ENCODE measurements at regions not wholly inside any gene's neighbourhood (a gene's known extent, or its start where the extent isn't known, plus 50 kb on each side); places are given as distances from the start of the nearest gene placed in this dataset.

- H3K36me3 Mint-ChIP-seq (ENCODE audit: low read depth): no peaks in the 10 kb centered on the region
- H3K27ac Mint-ChIP-seq: no peak overlapping the region
- no peaks in the 10 kb centered on the region for H3K27me3 Mint-ChIP-seq
- no peaks in the 10 kb centered on the region for H3K4me1 Mint-ChIP-seq
- no peak overlapping the region for H3K4me3 Mint-ChIP-seq
- ATAC-seq (replicated peaks): no peak
- no peaks in the 10 kb centered on the region for H3K9me3 Mint-ChIP-seq
Measured at GRCh38 chr1:193763266-193763665, 576.9 kb upstream of the B3GALT2 start.

DNA sequence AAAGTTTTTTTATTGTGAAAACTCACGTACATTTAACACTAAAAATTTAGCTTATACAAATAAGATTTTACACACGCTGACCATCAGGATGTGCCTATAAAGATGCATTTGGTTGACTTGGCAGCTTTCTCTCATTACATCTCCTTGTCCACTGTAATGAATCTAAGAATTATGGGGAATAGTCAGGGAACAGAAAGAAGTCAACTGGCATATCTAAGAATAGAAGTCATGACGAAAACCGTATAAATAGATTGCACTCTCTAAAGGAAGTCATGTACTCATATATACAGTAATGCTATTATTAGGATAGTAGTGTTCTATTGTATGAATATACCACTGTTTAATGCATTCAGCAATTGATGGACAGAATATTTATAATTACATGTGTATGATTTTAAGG, 575.8 kb upstream of the B3GALT2 start:
- H3K27ac Mint-ChIP-seq: no peak overlapping the region
- no peaks in the 10 kb centered on the region for H3K4me1 Mint-ChIP-seq
- no peak overlapping the region for H3K4me3 Mint-ChIP-seq
- ATAC-seq (replicated peaks): no peak
- no peaks in the 10 kb centered on the region for H3K9me3 Mint-ChIP-seq
- no peaks in the 10 kb centered on the region for H3K36me3 Mint-ChIP-seq (ENCODE audit: low read depth)
- no peaks in the 10 kb centered on the region for H3K27me3 Mint-ChIP-seq

DNA sequence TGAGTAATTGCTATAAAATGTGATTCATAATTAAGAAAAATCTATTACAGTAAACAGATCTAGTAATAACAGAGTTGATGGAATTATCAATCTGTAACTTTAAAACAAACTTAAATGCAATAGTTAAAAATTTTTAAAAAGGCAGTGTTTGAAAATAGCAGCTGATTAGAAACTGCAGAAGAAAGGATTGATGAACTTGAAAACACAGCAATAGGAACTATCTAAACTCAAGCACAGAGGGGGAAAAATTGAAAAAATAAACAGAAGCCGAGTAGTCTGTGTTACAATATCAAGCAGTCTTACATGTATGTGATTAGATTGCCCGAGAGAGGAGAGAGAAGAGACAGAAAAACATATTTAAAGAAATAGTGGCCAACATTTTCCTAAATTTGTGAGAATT, 569.0 kb upstream of the B3GALT2 start:
- no peak overlapping the region for H3K4me3 Mint-ChIP-seq
- H3K27ac Mint-ChIP-seq: no peak overlapping the region
- no peaks in the 10 kb centered on the region for H3K4me1 Mint-ChIP-seq
- no peaks in the 10 kb centered on the region for H3K9me3 Mint-ChIP-seq
- no peaks in the 10 kb centered on the region for H3K27me3 Mint-ChIP-seq
- ATAC-seq (replicated peaks): no peak
- H3K36me3 Mint-ChIP-seq (ENCODE audit: low read depth): no peaks in the 10 kb centered on the region

- H3K9me3 Mint-ChIP-seq: no peaks in the 10 kb centered on the region
- H3K36me3 Mint-ChIP-seq (ENCODE audit: low read depth): no peaks in the 10 kb centered on the region
- H3K4me1 Mint-ChIP-seq: no peaks in the 10 kb centered on the region
- no peak for ATAC-seq (replicated peaks)
- H3K4me3 Mint-ChIP-seq: no peak overlapping the region
- H3K27ac Mint-ChIP-seq: no peak overlapping the region
- H3K27me3 Mint-ChIP-seq: no peaks in the 10 kb centered on the region
Measured at GRCh38 chr1:193754732-193755427, 568.5 kb upstream of the B3GALT2 start.

DNA sequence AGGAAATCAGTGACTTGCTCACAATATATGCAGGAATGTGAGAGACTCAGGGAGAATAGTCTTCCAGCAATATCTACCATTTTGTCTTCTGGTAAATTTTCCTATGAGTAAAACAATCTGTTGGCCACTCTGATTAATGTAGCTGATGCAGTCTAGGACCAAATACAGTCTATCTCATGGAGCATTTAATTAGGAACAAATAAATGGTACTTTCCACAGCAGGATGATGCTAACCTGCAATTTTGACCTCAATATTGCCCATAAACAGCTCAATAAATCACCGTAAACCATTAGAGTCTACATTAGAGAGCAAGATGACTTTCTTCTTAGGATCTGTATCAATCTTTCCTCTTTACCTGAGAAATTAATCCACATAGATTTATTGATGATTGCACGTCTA, 567.7 kb upstream of the B3GALT2 start:
- Mint-ChIP-seq H3K27me3 (no peaks in the 10 kb centered on the region), H3K4me1 (no peaks in the 10 kb centered on the region), H3K4me3 (no peak overlapping the region), H3K9me3 (no peaks in the 10 kb centered on the region), H3K36me3 (ENCODE audit: low read depth) (no peaks in the 10 kb centered on the region), H3K27ac (no peak overlapping the region)
- no peak for ATAC-seq (replicated peaks)

DNA sequence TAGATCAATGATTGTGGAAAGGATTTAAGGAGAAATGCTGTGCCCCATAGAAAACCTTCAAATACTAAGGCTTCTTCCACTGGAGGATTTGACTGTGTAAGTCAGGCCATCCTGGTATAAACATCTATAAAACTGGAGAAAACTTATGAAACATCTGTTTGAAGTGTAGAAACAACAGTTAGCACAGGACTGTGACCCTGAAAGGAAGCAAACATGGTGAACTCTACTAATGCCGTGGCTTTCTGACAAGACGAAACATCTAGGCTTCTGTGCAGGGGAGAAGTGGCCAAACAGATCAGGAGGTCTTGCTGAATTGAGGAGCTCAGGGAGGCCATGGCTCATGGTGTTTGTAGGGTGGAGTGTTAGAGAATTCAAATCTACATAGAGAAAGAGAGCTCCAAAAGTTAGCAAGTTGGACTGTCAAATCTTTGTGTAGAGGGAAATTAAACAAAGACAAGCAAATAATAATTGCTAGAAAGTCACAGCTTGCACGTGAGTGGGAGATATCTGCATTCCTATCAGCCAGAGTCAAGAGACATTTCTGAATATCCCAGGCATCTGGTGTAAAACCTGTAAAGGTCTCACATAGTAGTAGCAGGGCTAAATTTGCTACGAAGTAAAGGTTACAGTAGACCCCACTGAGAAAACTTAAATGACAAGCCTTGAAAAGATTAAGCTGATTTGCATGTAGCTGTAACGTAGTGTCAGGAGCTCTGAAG, 566.8 kb upstream of the B3GALT2 start:
- ATAC-seq (replicated peaks): no peak
- peaks cover 2% of the 10 kb centered on the region for H3K9me3 Mint-ChIP-seq
- H3K36me3 Mint-ChIP-seq (ENCODE audit: low read depth): peaks cover 6% of the 10 kb centered on the region
- no peak overlapping the region for H3K27ac Mint-ChIP-seq
- H3K4me1 Mint-ChIP-seq: no peaks in the 10 kb centered on the region
- H3K4me3 Mint-ChIP-seq: no peak overlapping the region
- H3K27me3 Mint-ChIP-seq: no peaks in the 10 kb centered on the region

DNA sequence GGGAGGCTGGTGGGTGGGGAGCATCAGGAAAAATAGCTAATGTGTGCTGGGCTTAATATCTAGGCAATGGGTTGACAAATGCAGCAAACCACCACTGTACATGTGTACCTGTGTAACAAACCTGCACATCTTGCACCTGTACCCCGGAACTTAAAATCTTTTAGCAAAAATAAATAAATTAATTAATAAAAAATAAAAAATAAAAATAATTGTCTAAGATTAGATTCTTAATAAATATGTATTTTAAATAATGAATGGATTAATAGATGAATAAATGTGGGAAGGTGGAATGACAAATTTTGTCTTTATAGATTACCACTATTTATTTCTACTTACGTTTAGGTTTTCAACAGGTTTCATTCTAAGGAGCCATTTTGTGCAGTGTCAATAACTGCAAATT, 563.5 kb upstream of the B3GALT2 start:
- peaks cover 6% of the 10 kb centered on the region for H3K36me3 Mint-ChIP-seq (ENCODE audit: low read depth)
- no peaks in the 10 kb centered on the region for H3K4me1 Mint-ChIP-seq
- no peak for ATAC-seq (replicated peaks)
- no peaks in the 10 kb centered on the region for H3K27me3 Mint-ChIP-seq
- no peak overlapping the region for H3K27ac Mint-ChIP-seq
- peaks cover 3% of the 10 kb centered on the region for H3K9me3 Mint-ChIP-seq
- H3K4me3 Mint-ChIP-seq: no peak overlapping the region

DNA sequence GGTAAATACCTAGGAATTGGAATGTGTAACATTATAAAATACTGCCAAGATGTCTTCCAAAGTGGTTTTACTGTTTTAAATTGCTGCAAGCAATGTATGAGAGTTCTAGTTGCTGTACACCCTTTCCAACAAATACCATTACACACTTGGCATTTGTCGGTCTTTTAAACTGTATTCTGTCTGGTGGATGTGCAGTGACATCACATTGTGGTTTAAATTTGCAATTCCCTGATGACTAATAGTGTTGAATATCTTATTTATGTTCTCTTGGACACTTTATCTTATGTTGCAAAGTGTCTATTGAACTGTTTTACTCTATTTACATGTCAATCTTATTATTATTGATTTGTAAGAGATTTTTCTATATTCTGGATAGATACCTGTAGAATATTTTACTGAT, 561.2 kb upstream of the B3GALT2 start:
- Mint-ChIP-seq H3K27me3 (no peaks in the 10 kb centered on the region), H3K27ac (no peak overlapping the region), H3K36me3 (ENCODE audit: low read depth) (peaks cover 6% of the 10 kb centered on the region), H3K4me3 (no peak overlapping the region), H3K9me3 (peaks cover 3% of the 10 kb centered on the region), H3K4me1 (no peaks in the 10 kb centered on the region)
- ATAC-seq (replicated peaks): no peak

GRCh38 chr1:193741228-193741627, 554.8 kb upstream of the B3GALT2 start:
- no peak for ATAC-seq (replicated peaks)
- Mint-ChIP-seq H3K36me3 (ENCODE audit: low read depth) (no peaks in the 10 kb centered on the region), H3K27me3 (no peaks in the 10 kb centered on the region), H3K9me3 (no peaks in the 10 kb centered on the region), H3K27ac (no peak overlapping the region), H3K4me3 (no peak overlapping the region), H3K4me1 (no peaks in the 10 kb centered on the region)

DNA sequence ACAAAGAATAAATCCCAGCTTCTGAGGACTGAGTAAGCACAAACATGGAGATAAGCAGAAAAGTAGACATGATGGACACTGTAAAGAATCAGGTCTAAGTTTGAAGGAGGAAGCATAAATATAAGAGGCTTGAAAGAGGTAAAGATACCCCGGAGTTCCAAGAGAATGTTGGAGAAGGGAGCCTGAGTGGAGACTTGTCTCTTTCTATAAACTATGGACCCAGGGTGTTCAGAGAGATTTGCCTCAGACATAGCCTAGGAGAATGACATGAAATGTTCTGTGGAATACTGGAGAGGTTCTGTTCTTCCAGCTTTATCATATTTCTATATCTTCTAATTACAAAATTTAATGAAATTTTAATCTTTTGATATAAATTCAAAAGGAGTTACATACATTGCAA, 554.3 kb upstream of the B3GALT2 start:
- no peaks in the 10 kb centered on the region for H3K36me3 Mint-ChIP-seq (ENCODE audit: low read depth)
- no peak overlapping the region for H3K27ac Mint-ChIP-seq
- no peak overlapping the region for H3K4me3 Mint-ChIP-seq
- H3K9me3 Mint-ChIP-seq: no peaks in the 10 kb centered on the region
- H3K27me3 Mint-ChIP-seq: no peaks in the 10 kb centered on the region
- ATAC-seq (replicated peaks): no peak
- H3K4me1 Mint-ChIP-seq: no peaks in the 10 kb centered on the region

GRCh38 chr1:193736507-193736906, 550.1 kb upstream of the B3GALT2 start:
- no peaks in the 10 kb centered on the region for H3K9me3 Mint-ChIP-seq
- no peak overlapping the region for H3K27ac Mint-ChIP-seq
- H3K27me3 Mint-ChIP-seq: no peaks in the 10 kb centered on the region
- H3K4me1 Mint-ChIP-seq: no peaks in the 10 kb centered on the region
- no peak overlapping the region for H3K4me3 Mint-ChIP-seq
- ATAC-seq (replicated peaks): no peak
- no peaks in the 10 kb centered on the region for H3K36me3 Mint-ChIP-seq (ENCODE audit: low read depth)

- Mint-ChIP-seq H3K36me3 (ENCODE audit: low read depth) (no peaks in the 10 kb centered on the region), H3K4me1 (no peaks in the 10 kb centered on the region), H3K27me3 (no peaks in the 10 kb centered on the region), H3K4me3 (no peak overlapping the region), H3K27ac (no peak overlapping the region), H3K9me3 (no peaks in the 10 kb centered on the region)
- no peak for ATAC-seq (replicated peaks)
Measured at GRCh38 chr1:193733674-193734073, 547.3 kb upstream of the B3GALT2 start.

DNA sequence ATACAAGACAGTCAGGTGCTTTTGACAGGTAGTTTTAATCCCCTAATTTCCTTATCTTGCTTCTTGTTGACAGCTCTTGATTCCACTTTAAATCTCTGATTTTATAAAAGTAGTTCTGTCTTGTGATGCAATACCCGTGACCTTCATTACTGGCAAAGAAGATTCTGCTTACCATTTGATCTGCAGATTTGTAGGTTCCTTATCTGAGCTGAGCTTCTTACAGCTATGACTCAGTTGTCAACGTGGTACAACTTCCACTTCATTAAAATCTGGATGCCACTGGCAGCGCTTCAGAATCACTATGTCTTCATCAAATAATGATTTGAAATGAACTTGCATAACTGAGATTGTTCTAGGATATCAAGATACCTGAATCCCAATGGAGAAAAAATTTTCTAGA, 543.6 kb upstream of the B3GALT2 start:
- Mint-ChIP-seq H3K36me3 (ENCODE audit: low read depth) (no peaks in the 10 kb centered on the region), H3K4me1 (peaks cover 17% of the 10 kb centered on the region), H3K27me3 (no peaks in the 10 kb centered on the region), H3K9me3 (peaks cover 3% of the 10 kb centered on the region), H3K4me3 (no peak overlapping the region), H3K27ac (no peak overlapping the region)
- ATAC-seq (replicated peaks): no peak

DNA sequence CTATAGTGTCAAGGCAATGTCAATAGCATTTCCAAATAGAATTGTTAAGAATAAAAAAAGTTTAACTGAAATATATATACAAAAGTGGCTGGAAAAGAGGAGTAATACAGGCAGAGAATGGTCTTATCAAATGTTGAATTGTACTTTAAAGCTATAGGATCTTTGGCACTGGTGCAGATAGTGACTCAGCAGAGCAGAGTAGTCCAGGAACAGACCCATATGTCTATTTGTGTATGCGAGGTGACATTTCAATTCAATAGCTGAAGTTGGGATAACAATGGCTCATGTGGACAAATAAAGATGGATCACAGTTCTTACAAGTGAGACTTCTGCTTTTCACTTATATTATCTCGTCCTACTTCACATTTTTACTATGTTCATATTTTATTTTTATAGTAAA, 543.0 kb upstream of the B3GALT2 start:
- Mint-ChIP-seq H3K4me1 (peaks cover 17% of the 10 kb centered on the region), H3K36me3 (ENCODE audit: low read depth) (no peaks in the 10 kb centered on the region), H3K4me3 (no peak overlapping the region), H3K9me3 (peaks cover 3% of the 10 kb centered on the region), H3K27me3 (no peaks in the 10 kb centered on the region), H3K27ac (no peak overlapping the region)
- ATAC-seq (replicated peaks): no peak

GRCh38 chr1:193727850-193728249, 541.4 kb upstream of the B3GALT2 start:
- H3K27me3 Mint-ChIP-seq: no peaks in the 10 kb centered on the region
- H3K27ac Mint-ChIP-seq: no peak overlapping the region
- H3K4me1 Mint-ChIP-seq: peaks cover 17% of the 10 kb centered on the region
- H3K9me3 Mint-ChIP-seq: peaks cover 3% of the 10 kb centered on the region
- ATAC-seq (replicated peaks): no peak
- H3K4me3 Mint-ChIP-seq: no peak overlapping the region
- H3K36me3 Mint-ChIP-seq (ENCODE audit: low read depth): no peaks in the 10 kb centered on the region

All from activated T-helper 17 cell treated with anti-CD3 and anti-CD28 coated beads, Interleukin-2, amount 50 U/mL, for 72 hours (primary cell).